NOMO-1 treated with dmso at 0.1 percent for 144 hours (cell line): ENCODE measurements at regions not wholly inside any gene's neighbourhood (a gene's known extent, or its start where the extent isn't known, plus 50 kb on each side); places are given as distances from the start of the nearest gene placed in this dataset.

Experiments used
- DNase-seq: peaks from one replicate; lab custom pipeline; 2025; ENCODE audit not compliant: unreplicated experiment; lab: John Stamatoyannopoulos, UW

- no peak for DNase-seq
Measured at GRCh38 chr1:177586429-177586828, 383.4 kb downstream of the SEC16B start.

- no peak for DNase-seq
Measured at GRCh38 chr1:177585302-177586220, 384.3 kb downstream of the SEC16B start.

DNA sequence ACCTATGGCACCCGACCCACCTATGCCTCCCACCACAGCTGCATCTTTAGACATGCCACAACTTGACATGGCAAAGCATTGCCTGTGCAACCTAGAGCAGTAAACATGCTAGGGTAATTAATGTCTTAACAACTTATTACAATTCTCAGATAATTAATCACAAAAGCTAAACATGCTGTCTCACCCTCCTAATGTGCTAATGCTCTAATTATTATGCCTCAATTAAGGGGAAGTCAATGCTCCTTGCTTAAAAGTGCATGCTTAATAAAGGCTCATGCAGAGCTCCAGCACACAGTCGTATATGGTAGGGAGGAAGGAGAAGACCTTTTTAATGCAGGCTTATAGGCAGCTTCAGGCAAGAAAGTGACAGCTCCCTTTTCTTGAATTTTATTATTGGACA is 396.0 kb downstream of the SEC16B start:
- DNase-seq, result no peak

- no peak for DNase-seq
Measured at GRCh38 chr1:177571485-177572076, 398.3 kb downstream of the SEC16B start.

GRCh38 chr1:177571076-177571475 is 398.8 kb downstream of the SEC16B start:
- no peak for DNase-seq

GRCh38 chr1:177569476-177569875 is 398.7 kb downstream of the BRINP2 start:
- no peak for DNase-seq

- no peak for DNase-seq
Measured at GRCh38 chr1:177568622-177569021, 397.9 kb downstream of the BRINP2 start.

GRCh38 chr1:177567393-177567792 is 396.6 kb downstream of the BRINP2 start:
- no peak for DNase-seq

GRCh38 chr1:177566495-177566894 is 395.7 kb downstream of the BRINP2 start:
- DNase-seq, result no peak

DNA sequence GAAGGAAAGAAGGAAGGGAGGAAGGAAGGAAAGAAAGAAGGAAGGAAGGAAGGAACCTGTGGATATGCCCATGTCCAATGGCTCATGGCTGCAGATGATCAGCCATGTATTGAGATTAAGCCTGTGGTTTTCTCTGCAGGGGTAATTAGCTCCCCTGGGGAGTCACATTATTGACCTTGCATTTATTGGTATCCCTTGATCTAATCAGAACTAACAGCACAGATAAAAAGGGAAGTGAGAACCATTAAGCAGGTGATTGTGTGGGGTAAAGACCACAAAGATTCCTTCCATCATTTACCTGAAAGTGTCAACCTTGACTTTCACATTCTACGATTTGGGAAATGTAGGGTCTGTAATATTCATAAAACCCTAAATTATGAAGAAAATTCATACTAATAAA is 390.7 kb downstream of the BRINP2 start:
- DNase-seq, result no peak

DNA sequence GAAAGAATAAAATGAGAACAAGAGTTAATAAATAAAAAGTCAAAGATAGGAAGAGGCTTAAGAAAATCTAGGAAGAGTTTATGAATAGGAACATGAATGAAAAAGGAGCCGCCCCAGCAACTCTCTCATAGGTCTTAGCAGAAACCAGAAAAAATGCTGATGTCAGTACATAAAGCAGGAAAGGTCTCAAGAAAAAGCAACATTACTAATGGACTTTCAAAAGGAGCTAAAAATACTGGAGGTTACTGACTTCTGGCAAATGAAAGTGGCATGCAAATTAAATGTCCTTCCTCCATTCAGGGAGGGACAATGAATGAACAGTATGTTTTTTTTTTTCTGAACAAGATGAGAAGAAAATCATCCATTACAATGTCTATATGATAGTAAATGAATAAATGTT is 387.6 kb downstream of the BRINP2 start:
- DNase-seq, result no peak

GRCh38 chr1:177556163-177556562 is 385.4 kb downstream of the BRINP2 start:
- DNase-seq, result no peak

GRCh38 chr1:177547200-177547599 is 376.4 kb downstream of the BRINP2 start:
- DNase-seq, result no peak

DNA sequence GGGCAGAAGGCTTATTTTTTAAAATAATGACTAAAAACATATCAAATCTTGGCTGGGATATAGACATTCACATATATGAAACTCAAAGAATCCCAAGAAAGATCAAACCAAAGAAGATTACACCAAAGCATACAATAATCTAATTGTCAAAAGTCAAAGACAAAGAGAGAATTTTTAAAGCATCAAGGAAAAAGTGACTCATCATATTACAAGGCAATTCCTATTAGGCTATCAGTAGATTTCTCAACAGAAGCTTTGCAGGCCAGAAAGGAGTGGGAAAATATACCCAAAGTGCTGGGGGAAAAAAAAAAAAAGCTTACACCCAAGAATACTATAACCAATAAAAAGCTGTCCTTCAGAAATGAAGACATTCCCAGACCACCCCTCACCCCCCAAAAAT is 375.6 kb downstream of the BRINP2 start:
- DNase-seq, result no peak

DNA sequence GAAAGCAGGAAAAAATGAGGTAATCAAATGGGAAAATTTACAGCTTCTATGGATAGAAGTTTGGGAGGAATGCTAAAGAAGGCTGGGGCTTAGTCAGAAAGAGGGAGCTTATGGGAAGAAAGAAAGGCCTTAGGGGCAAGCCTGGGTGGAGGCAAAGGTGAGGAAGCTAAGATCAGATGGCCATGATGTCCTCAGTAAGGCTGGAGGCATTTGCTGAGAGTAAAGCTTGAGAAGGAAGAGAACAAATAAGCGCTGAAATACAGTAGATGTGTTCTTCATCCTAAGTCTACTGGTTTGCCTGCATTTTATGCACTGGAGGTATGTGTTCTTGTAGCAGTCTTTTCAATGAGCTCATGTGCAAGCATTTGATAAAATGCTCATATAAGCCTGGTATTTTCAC is 355.4 kb downstream of the BRINP2 start:
- DNase-seq, result no peak

GRCh38 chr1:177525176-177525575 is 354.4 kb downstream of the BRINP2 start:
- no peak for DNase-seq

GRCh38 chr1:177517546-177517945 is 346.8 kb downstream of the BRINP2 start:
- DNase-seq, result no peak

DNA sequence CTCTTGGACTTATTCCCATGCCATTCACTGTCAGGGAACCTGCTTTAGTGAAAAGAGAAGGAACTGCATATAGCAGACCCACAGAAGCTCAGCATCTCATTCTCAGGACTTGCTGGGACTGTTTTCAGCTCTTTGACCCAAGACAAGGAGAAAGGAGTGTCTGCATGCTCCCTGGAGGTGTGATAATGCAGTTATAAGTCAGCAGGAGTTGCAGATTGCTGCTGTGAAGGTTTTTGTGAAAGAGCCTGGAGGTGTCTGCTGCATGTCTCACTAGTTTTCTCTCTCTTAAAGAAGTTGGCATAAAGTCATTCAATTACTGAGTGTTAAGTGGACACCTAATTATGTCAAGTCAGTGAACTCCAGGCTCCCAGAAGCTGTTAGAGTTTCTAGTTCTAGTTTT is 343.4 kb downstream of the BRINP2 start:
- DNase-seq, result no peak

- DNase-seq, result no peak
Measured at GRCh38 chr1:177511036-177511435, 340.3 kb downstream of the BRINP2 start.

GRCh38 chr1:177505905-177506590 is 335.3 kb downstream of the BRINP2 start:
- no peak for DNase-seq

DNA sequence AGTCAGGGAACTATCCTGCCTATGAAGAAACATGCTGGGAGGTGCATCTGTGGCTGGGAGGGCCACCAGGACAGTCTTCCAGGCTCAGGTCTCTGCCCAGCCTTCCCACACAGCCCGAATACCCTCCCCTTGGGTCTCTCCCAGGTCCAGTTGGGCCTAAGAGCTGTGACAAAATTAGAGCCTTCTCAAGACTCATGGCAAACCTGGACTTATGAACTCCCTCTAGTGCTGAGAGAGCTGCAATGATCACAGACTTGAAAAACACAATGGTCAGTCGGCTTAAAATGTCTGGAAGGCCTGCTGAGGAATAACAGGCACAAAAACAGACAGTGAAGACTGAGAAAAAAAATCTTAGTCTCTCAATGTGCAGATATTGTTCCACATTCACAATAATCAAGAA is 325.1 kb downstream of the BRINP2 start:
- no peak for DNase-seq

- no peak for DNase-seq
Measured at GRCh38 chr1:177490786-177491185, 320.0 kb downstream of the BRINP2 start.
